Endothelial cell of umbilical vein (primary cell): ENCODE measurements at regions not wholly inside any gene's neighbourhood (a gene's known extent, or its start where the extent isn't known, plus 50 kb on each side); places are given as distances from the start of the nearest gene placed in this dataset.

Source experiments
- CTCF ChIP-seq, 2 donors: IDR thresholded peaks; 1 replicate in 1 of 2; 2 replicates in 1 of 2; pipeline ENCODE4 v1.5.1; 2011; ENCODE audit warnings: low read length in 2 of 2, mild to moderate bottlenecking in 2 of 2, moderate library complexity in 2 of 2, control low read depth in 1 of 2, inconsistent platforms in 1 of 2, low read depth in 1 of 2; ENCODE audit not compliant: insufficient read depth in 1 of 2; ENCODE audit errors: extremely low read depth in 1 of 2
- EZH2 ChIP-seq: IDR thresholded peaks from 2 replicates; pipeline ENCODE4 v1.6.1; 2012; ENCODE audit warnings: borderline replicate concordance, low read depth, mild to moderate bottlenecking, moderate library complexity, low read length, inconsistent platforms; ENCODE audit not compliant: severe bottlenecking
- MAX ChIP-seq: IDR thresholded peaks from 2 replicates; pipeline ENCODE4 v1.6.1; 2011; ENCODE audit not compliant: insufficient read depth, insufficient read length
- POLR2A ChIP-seq: IDR thresholded peaks from 2 replicates; pipeline ENCODE4 v1.6.1; 2012; ENCODE audit warnings: low read depth, mild to moderate bottlenecking, control low read depth, low read length
- POLR2AphosphoS5 ChIP-seq: IDR thresholded peaks from 2 replicates; pipeline ENCODE4 v1.6.1; 2012; ENCODE audit warnings: low read depth, mild to moderate bottlenecking, control low read depth, low read length, moderate library complexity; ENCODE audit not compliant: insufficient read depth

- TF ChIP-seq CTCF (IDR thresholded peaks at IDR 0.05; ENCODE audit: extremely low read depth in 1 of 2, insufficient read depth in 1 of 2, low read depth in 1 of 2, low read length in 2 of 2) (no peak), POLR2AphosphoS5 (no peak), POLR2A (no peak), EZH2 (no peak), MAX (no peak)
Observed at GRCh38 chr13:111977179-111977506, 89.8 kb upstream of the SOX1 start.
